Endothelial cell of hepatic sinusoid (primary cell): ENCODE measurements at regions not wholly inside any gene's neighbourhood (a gene's known extent, or its start where the extent isn't known, plus 50 kb on each side); places are given as distances from the start of the nearest gene placed in this dataset.
"Not testable (repeated sequence)": the region's sequence is repeated elsewhere in the genome, so short reads cannot be mapped to it uniquely, and the experiment has no call there.

Source experiments
- in situ Hi-C: cut with HindIII; loops from 2 replicates; pipeline ENCODE4 v1.10.0; 2017; ENCODE audit warnings: low sequenced_read_pairs

- in situ Hi-C loops, result no loop called here
Measured at GRCh38 chr3:124299831-124300230, 307.9 kb upstream of the ROPN1 start.

GRCh38 chr3:124300416-124300815 lies 308.5 kb upstream of the ROPN1 start:
- in situ Hi-C loops, result no loop called here

GRCh38 chr3:124303305-124303910 lies 311.5 kb upstream of the ROPN1 start:
- in situ Hi-C loops, result no loop called here

GRCh38 chr3:124306665-124307064 lies 314.7 kb upstream of the ROPN1 start:
- in situ Hi-C loops, result no loop called here

GRCh38 chr3:124313621-124314020 lies 321.7 kb upstream of the ROPN1 start:
- in situ Hi-C loops, result no loop called here

GRCh38 chr3:124315215-124316033 lies 323.5 kb upstream of the ROPN1 start:
- in situ Hi-C loops, result no loop called here

GRCh38 chr3:124316034-124316287 lies 324.0 kb upstream of the ROPN1 start:
- in situ Hi-C loops, result no loop called here

- in situ Hi-C loops, result no loop called here
Measured at GRCh38 chr3:124318014-124318413, 326.1 kb upstream of the ROPN1 start.

- in situ Hi-C loops, result no loop called here
Measured at GRCh38 chr3:124318656-124319055, 326.7 kb upstream of the ROPN1 start.

- in situ Hi-C loops, result no loop called here
Measured at GRCh38 chr3:124320976-124321375, 329.1 kb upstream of the ROPN1 start.

- in situ Hi-C loops, result no loop called here
Measured at GRCh38 chr3:124322309-124322880, 330.5 kb upstream of the ROPN1 start.

- in situ Hi-C loops, result no loop called here
Measured at GRCh38 chr3:124322966-124323365, 331.0 kb upstream of the ROPN1 start.

GRCh38 chr3:124325248-124325647 lies 333.3 kb upstream of the ROPN1 start:
- in situ Hi-C loops, result no loop called here

GRCh38 chr3:124329723-124330122 lies 337.8 kb upstream of the ROPN1 start:
- in situ Hi-C loops, result no loop called here

GRCh38 chr3:124333931-124334640 lies 342.2 kb upstream of the ROPN1 start:
- in situ Hi-C loops, result no loop called here

- in situ Hi-C loops, result no loop called here
Measured at GRCh38 chr3:124336067-124336656, 344.2 kb upstream of the ROPN1 start.

- in situ Hi-C loops, result no loop called here
Measured at GRCh38 chr3:124345845-124346244, 353.9 kb upstream of the ROPN1 start.

- in situ Hi-C loops, result no loop called here
Measured at GRCh38 chr3:124346487-124346886, 354.6 kb upstream of the ROPN1 start.

- in situ Hi-C loops, result no loop called here
Measured at GRCh38 chr3:124347418-124347817, 355.5 kb upstream of the ROPN1 start.

GRCh38 chr3:124348555-124348954 lies 356.6 kb upstream of the ROPN1 start:
- in situ Hi-C loops, result not testable (repeated sequence)

- in situ Hi-C loops, result no loop called here
Measured at GRCh38 chr3:124351430-124352148, 359.7 kb upstream of the ROPN1 start.
